ENCODE measurements at regions not wholly inside any gene's neighbourhood (a gene's known extent, or its start where the extent isn't known, plus 50 kb on each side); places are given as distances from the start of the nearest gene placed in this dataset.

DNA sequence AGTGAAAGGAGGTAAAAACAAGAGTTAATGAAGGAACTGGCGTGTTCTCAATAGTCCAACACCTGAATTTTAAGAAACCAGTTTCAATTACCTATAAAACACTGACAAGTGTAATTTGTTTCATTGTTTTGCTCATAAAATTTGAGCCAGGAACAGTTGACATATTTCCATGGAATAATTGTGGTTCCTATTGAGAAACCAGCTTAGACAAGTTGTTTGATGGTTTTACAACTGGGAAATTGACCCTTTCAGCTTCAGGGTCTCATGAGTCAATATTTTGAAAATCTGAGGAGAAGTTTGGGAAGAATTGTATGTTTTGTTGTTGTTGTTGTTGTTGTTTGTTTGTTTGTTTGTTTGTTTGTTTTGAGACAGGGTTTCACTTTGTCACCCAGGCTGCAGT, 69.1 kb upstream of the GADD45A start:
- no peak for DNase-seq (ENCODE audit: low read depth)

DNA sequence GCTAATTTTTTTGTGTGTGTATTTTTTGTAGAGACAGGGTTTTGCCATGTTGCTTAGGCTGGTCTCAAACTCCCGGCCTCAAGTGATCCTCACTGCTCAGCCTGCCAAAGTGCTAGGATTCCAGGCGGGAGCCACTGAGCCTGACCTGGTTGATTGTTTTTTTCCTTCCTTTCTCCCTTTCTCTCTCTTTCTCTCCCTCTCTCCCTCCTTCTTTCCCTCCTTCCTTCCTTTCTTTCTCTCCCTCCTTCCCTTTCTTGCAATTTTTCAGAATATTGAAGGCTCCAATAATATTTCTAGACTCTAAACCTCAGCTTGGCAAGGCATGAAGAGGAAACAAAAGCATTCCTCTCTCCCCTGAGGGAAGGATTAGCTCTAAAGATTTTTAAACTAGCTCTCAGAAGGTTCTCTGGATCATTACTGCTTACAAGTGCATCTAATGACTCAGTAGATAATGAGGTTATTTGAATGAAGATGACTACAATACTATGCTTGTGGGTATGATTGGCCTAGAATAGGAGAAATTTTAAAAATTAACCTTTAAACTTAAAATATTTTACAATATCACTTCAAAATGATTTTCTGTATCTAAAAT, 68.5 kb upstream of the GADD45A start:
- DNase-seq (ENCODE audit: low read depth): no peak

DNA sequence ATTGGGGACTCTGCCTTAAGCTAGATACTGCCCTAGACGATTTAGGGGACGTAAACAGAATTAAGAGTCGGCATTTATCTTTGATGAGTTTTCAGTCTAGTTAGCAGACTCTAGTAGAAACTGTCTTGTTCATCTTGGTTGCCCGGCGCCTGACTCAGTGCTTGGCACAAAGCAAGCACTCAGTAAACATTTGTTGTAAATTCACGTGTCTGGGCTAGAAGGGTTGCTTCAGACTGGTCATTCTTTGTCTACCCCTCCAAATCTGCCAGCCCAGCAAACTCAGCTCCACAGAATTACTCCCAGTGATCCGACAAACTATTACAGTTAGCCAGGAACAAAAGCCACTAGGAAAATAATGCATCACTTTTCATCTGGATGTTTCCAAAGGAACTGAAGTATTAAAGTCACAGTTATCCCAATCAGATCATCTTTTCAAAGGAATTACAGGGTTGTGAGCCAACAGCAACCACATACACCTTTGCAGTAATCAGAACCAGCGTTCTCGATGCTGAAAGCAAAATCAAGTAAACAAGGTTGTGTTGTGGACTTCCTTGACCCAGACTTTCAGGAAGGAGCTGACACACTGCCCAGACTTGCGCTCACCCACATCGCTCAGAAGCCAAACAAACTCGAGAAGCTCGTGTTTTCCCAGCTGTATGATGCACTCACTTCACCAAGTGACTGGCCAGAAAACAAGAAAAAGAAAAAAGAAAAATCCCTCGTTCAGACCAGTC, 66.5 kb upstream of the GADD45A start:
- DNase-seq (ENCODE audit: low read depth): no peak

DNA sequence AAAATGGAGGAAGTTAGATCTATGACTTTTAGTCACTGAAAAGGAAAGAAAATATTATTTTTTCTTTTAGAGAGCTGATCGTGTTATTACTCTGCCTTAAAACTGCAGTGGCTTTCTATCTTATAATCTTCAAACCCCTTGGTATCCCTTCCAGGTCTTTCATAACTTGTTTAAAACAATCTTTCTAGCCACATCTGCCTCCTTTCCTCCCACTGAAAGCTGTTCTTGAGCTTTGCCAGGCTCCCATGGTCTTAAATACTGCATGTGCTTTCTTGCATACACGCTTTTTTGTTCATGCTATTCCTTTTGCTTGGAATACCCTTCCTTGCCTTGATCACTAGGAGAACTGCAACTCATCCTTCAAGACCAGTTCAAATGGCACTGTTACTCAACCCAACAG, 65.9 kb upstream of the GADD45A start:
- DNase-seq (ENCODE audit: low read depth): no peak

DNA sequence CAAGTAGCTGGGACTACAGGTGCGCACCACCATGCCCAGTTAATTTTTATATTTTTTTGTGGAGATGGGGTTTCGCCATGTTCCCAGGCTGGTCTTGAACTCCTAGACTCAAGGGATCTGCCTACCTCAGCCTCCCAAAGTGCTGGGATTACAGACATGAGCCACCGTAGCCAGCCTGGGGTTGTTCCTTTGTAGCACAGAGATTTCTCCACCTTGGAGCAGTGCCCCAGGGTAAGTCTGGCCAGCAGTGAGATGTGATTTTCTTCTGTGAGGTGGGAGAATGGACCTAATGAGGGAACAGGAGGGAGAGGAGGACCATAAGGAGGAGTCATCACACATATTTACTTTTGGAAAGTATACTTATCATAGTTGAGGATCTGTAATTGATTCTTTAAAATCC, 61.1 kb upstream of the GADD45A start:
- no peak for DNase-seq (ENCODE audit: low read depth)

DNA sequence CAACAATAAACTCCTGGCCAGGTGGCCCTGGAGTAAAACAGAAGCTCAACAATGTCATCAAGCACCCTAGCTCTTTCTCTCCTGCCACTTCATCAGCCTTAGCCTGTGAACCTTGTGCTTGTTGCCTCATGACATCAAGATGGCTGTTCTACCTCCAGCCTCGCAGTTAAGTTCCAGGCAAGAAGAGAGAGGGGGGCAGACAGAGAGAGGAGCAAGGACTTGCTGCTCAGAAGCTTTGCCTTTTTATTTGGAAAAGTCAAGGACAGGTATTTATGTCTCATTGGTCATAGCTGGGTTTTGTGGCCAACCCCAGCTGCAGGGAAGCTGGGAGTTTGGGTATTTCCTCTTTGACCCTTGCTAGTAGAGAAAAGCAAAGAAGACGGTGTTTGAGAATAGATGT, 60.3 kb upstream of the GADD45A start:
- DNase-seq (ENCODE audit: low read depth): no peak

DNA sequence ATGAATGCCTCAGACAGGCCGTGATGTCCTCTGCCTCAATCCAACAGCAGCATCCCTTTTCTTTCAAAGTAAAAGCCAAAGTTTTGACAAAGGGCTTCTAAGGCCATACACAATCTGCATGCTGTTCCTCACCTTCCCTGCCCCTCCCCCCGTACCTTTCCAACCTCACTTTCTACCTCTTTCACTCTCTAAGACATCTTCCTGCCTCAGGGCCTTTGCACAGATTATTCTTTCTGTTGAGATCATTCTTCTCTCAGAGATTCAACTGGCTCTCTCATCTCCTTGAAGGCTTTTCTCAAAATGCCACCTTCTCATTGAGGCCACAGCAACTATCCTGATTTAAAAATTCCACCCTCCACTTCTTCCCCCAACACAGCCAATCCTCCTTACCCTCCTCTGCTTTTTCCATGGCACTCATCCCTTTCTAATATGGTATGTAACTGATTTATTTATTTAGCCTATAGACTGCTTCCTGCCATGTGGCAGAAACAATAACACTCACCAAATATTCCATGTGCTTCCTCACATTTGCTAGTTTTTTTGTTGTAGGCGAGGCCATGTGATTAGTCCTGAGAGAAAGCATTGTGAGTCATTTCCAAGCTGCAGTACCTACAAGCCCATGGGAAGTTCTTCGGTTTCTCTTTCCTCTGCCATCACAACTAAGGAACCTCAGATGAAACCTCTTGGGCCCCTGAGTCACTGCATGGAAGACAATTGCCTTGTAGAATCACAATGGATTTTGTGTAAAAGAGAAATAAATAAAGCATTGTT, 58.7 kb upstream of the GADD45A start:
- DNase-seq (ENCODE audit: low read depth): no peak

DNA sequence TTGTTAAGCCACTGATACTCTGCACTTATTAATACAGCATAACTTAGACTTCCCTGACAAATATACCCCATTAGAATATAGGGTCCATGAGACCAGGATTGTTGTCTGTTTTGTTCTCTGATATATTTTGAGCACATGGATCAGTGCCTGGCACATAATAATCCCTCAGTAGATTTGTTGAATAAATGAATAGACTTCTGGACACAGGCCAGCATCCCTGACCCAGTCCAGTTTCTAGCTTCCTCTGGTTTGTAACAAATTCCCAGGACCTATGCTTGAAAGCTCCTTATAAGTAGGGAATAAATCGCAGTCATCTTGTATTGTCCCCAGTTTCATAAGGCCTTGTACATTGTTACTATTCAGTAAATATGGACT, 58.2 kb upstream of the GADD45A start:
- DNase-seq (ENCODE audit: low read depth): no peak

DNA sequence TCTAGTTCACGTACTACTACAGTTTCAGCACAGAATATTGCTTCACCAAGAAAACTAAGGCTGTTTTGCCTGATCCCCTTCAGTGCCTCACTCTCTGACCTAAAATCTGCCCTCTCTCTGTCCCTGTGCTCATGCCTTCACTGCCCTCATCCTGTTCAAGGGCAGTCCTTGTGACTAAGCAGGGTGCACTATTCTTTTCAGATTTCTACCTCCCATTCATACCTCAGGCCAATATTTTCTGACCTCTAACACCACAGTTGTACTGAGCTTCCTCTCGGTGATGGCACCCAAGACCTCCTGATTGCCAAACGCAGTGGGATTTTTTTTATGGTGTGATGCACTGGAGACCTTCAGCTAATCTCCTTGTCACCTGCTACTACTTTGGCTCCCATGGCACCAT, 57.7 kb upstream of the GADD45A start:
- no peak for DNase-seq (ENCODE audit: low read depth)

DNA sequence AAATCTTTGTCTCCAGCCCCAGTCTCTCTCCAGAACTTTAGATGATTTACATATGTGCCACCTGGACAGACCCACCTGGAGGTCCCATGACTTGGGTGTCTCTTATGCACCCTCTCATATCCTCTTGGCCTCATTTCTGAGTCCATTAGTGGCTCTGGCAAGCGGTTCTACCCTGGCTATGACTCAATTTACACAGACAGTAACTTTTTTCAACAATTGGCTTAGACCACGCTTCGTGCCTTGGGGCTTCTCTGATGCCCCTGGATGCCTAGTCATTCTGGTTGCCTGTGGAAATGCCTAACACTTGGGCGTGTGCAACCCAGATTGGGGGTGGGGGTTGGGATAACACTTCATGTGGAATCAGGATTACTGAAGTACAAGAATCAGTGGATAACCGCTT, 57.1 kb upstream of the GADD45A start:
- DNase-seq (ENCODE audit: low read depth): no peak

DNA sequence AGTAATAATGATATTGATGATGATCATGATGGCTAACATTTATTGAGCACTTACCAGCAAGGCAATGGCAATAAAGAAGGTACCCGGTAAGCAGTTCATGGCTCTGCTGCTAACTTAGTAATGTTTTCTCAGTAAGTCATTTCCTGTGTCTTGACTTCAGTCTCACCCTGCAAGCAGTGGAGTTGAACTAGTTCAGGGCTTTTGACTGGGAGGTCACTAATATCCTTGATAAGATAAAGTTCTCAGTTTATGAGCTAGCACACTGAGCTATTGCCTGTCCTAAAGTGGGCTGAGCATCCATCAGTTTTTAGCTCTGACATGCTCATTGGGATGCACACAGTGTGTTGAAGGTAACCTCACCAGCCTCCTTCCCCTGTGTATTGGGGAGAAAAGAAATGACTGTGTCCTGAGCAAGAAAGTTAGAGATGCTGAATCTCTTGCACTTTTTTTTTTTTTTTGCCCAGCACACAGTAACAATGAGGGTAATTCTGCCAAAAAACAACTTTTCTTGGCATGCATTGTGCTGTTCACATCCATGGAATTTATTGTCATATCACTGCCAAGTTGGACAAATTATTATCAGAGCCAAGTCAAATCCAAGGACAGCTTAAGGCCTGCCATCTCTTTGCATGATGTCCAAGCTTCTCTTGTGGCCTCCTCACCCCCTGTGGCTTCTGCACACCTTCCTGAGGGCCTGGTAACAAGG, 55.5 kb upstream of the GADD45A start:
- DNase-seq (ENCODE audit: low read depth): no peak

DNA sequence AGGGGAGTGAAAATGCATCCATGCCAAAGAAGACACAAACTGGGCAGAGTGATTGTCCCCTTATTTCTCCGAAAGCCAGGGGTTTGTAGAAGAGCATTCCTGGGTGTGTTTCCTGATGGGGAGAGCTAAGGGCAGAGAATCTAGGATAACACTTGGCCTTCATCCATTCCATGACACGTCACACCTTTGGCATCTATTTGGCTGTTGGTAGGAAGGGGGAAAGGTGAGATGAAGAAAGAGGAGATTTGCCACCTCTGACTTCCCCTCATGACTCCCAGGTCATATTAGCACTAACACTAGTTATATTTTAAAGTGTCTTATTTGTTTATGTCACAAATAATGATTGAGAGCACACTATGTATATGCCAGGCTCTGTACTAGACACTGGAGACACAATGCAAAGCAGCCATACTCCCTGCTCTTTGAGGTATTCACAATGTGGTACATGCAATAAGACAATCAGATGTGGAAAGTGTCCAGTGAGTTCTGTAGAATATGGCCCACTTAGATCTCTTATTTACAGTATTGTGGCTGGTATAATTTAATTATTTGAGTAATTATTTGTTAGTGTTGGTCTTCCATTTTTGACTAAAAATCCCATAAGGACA, 54.5 kb upstream of the GADD45A start:
- no peak for DNase-seq (ENCODE audit: low read depth)

DNA sequence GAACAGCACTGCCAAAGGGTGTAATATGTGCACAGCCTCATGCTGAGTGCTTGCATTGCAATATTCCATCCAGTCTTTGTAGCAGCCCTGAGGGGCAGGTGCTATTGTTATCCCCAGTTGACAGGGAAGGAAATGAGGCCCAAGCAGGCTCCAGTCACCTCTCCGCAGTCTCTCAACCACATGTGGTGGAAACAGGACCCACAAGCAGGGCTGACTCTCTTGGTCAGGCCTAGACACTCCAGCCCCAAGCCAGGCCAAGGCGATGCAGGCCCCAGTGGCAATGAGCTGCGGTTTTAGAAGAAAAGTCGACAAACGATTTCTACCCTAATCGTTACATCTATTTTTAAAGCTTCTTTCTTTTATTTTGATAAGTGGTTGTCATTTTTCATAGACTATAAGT, 52.6 kb upstream of the GADD45A start:
- no peak for DNase-seq (ENCODE audit: low read depth)

DNA sequence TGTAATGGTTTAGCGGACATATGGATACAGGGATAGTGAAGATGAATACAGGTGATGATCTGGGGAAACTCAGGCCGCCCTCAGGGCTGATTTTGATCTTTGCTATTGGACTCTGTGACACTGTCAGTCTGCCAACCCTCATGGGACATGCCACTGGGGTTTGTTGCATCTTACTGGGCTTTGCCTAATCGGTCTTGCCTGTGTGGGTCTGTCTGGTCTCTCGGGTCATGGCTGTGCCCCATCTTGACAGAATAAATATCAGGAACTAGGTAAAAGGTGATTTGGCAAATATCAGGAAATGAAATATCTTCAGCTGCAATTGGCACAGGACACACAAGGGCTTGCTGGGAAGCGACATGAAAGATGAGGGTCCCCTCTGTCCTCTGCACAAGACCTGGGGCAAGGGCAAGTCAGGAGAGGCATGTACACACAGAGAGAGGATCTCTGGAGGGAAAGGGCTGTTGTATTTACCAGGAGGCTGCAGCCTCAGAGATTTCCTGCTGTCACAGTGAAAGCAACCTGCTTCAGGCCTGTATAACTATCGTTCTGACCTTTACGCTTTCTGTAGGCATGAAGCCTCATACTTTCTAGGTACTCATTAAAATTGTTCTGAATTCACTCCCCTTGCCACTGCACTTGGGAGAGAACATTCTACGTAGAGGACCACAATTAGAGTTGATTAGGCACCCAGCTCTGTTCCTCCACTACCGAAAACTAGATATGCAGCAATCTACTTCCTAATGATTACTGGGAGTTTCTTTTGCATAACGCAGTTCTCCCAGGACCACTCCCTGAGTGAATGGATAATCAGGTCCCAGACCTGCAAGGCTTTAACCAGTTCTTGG, 52.0 kb upstream of the GADD45A start:
- DNase-seq (ENCODE audit: low read depth): no peak

DNA sequence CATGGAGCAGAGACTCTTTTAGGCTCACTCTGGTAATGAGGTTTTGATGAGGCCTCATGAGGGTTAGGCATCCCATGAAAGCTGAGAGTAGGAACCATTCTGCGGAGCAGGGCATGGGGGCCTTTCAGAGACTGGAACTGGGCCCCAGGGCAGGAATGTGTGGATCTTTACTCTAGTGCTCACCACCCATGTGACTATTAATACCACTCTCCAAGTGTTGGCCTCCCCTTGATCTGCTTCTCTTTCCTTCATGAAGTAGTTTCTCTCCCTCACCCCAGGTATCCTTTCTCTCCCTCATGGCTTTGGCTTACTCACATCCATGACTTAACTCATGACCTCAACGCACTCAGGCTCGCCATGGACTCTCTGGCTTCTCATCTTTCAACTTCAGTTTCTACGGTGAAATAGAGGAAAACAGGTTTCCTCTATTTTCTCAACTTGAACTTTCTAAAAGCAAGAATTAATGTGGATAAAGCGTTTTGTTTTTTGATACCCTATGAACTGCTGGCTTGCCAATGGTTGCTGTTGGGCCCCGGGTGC, 50.5 kb upstream of the GADD45A start:
- no peak for DNase-seq (ENCODE audit: low read depth)

DNA sequence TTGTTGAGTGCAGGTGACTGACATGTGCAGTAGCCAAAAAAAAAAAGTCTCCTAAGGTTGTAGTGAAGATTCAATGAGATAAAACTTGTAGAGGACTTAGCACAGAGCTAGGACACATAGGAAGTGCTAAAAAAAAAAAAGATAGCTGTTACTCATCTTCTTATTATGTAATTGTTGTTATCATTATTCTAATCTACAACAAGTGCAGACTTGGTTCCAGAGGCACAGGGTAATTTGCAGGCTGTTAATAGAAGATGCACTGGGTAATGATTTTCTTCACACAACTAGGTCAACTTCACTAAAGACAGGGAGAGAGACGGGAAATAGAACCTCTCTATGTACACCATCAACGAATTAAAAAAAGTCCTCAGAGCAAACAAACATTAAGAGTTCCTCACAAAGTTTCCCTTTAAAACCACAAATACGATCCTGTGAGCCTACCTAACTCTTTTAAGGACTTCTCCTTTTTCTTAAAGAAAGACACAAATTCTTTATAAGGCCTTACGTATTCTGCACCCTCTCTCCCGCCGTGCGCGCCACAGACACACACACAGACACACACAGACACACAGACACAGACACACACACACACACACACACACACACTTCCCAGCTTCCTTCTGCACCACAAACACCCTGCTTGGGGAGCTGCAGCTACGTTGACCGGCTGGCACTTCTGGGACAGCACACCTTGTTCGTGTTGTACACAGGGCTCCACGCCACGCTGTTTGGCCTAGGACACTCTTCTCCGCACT, 49.8 kb upstream of the GADD45A start:
- DNase-seq (ENCODE audit: low read depth): no peak

All from activated gamma-delta T cell treated with anti-CD3 and anti-CD28 coated beads, Interleukin-2, amount 50 U/mL, for 16 hours (primary cell).